Suppressor macrophage treated with lipopolysaccharide for 4 hours (primary cell): ENCODE measurements at regions not wholly inside any gene's neighbourhood (a gene's known extent, or its start where the extent isn't known, plus 50 kb on each side); places are given as distances from the start of the nearest gene placed in this dataset.

Source experiments
- DNase-seq: peaks from one replicate; pipeline ENCODE4 v3.0.0-alpha.2; 2020

GRCh38 chr17:14873996-14874395 lies 391.1 kb downstream of the PMP22 start:
- DNase-seq: no peak

DNA sequence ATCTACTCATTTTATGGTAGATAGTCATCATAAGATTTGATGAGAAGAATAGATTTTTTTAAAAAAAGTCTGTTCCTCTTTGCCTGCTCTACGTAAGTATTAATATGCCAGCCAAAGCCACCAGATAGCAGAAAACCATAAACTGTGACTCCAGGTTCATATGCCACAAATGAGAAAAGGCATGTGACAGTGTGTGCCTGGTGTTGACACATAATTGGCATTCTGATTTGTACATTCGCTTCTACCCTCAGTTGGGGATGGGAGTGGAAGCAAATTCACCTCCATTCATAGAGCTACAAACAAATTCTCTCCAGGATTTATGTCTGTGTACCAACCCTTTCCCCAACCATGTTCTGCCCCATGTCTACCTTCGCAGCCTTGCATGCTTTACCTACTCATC lies 391.6 kb downstream of the PMP22 start:
- no peak for DNase-seq

DNA sequence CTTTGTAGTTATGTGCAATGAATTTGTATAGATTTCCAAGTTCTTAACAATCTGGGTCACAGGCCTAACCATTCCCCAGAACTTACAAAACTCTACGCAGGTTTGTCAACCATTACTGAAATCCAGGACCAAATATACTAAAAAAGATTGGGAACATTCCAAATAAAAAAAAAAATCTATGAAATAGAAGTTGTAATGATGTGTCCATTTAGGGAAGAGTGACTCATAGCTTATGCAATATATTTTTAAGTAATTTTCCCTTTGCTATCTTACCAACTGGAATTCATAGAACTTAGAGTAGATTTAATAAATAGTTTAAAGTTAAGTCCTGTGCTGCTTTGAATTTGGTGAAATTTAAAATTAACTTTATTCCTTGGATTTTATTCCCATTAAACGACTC lies 393.2 kb downstream of the PMP22 start:
- peak; percentile 22 for DNase-seq

DNA sequence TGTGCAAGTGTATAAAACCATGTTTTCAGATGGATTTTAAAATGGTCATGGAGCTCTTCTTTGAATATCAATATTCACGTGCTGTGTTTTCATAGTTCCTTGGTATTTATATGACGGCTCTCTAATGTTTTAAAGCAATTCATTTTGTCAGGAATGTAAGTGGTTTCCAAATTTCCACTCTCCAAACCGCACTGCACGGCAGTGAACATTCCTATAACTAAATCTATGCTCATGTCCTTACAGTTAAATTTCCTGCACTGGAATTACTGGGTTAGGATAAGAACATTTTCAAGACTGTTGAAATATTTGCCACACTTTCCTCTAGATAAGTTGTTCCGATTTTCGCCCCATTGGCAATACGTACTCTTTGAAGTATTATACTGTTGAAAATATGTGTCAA lies 398.9 kb downstream of the PMP22 start:
- DNase-seq: no peak

DNA sequence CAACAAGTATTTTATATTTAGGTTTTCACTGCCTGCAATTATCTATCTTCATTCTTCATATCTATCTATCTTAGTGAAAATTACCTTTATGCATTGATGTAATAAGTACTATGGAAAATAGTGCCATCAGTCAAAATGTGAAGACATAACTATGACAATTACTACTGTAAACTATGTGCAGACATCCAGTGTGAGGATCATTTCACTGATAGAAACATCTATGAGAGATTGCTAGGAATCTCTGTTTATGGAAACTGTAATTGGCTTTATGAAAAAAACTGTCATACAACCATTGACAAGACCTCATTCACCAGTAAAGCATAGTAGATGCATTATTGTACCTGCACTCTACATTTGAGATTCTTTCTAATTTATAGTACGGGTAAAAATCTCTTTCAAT lies 401.0 kb downstream of the PMP22 start:
- no peak for DNase-seq

DNA sequence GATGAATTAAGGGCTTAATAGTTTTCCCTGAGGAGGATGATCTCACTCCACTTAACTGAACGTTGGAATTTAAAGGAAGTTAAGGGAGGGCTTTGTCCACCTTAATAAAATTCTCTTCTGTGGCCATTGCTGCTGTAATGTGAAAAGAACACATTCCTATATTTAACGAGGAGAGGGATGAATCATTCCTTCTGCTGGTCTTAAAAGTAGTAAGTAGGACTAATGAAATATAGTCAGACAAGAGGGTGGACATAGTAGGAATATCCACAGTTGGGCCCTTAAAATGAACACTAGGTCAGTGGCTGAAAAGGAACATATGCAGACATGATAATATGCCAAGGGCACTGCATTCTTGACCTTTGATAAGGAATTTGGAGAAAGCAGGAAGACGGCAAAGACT lies 405.6 kb downstream of the PMP22 start:
- DNase-seq: no peak

- no peak for DNase-seq
Measured at GRCh38 chr17:14856176-14856575, 408.9 kb downstream of the PMP22 start.

GRCh38 chr17:14854691-14855090 lies 410.4 kb downstream of the PMP22 start:
- no peak for DNase-seq

- no peak for DNase-seq
Measured at GRCh38 chr17:14845591-14846281, 419.4 kb downstream of the PMP22 start.

- DNase-seq: no peak
Measured at GRCh38 chr17:14843086-14843795, 421.9 kb downstream of the PMP22 start.

GRCh38 chr17:14840616-14841231 lies 424.4 kb downstream of the PMP22 start:
- DNase-seq: no peak

DNA sequence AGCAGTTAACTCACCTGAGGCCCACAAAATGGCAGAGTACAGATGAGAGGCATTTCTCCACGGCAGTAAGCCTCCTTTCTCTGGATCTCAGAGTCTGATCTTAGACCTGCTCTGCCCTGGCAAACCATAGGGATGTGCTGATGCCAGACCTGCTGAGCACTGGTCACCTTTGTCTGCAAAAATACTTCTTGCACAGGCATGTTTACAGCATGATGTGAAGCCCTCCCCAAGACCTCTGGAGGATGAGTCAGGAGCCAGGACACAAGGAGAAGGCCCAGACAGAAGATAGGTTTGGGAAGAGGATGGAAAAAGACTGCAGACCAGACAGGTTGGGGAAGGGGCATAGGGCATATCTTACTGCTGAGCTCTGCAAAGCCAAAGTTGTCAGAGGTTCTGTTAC lies 426.6 kb downstream of the PMP22 start:
- DNase-seq: no peak

DNA sequence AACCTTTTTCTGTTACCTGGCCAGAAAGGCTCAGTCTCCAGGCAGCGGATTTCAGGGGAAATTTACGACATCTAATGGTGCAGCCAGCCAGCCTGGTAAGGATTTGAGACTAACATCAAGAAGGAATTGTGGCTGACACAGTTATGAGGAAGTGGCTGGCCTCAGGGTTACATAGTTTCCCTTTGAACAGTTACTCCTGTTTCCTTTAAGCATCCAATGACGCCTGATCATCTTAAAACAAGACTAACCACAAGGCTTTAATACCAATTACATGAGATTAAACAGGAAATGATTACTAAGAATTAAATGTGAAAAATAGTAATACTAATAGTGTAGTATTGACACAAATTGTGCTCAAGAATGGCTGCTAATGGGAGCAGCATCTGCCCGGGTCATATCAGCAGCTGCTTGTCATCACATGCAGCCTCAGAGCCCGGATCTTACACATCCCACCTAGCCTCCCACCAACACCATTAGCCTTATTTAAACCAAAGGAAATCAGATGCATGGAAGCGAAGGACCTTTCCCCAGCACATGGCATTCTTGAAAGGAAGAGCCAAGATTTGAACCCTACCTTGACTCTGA lies 431.8 kb downstream of the PMP22 start:
- peak; percentile 40 for DNase-seq

DNA sequence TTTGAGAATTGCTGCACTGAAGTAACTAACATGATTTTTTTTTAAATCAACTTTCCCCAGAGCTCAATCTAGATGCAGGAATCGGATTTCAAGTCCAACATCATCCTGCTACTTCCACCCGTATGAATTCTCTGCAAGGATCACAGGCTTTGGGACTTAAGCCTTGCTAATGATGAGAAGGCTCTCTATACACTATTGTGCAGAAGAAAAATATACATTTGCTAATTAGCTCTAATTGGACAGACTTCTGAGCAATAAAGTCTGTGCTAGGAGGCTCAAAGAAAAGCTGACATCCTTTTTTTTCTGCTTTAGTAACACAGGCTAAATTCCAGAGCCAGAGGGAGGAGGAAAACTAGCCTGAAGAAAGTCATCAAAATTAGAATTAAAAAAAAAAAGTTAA lies 433.6 kb downstream of the PMP22 start:
- no peak for DNase-seq

DNA sequence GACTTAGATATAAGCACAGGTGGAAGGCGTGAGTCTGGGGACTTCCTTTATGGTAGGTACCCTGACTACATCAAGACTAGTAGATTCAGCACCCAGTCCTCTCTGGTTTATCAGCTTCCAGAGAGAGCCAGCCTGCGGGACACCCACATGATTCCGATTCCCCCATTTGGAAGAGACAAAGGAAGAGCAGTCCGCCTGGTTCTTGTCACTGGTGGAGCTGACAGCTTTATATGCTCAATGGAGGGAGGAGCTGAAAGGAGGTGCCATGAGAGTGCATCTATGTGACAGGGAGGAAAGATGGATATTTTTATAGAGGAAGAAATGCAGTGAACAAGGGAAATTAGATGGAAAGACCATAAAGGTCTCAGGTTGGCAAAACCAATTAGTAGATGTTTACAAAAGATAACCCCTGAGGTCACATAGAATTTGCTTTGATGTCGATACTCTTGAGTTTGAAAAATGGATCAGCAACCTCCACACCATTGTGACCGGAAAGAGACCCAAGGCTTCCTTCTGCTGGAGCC lies 437.7 kb downstream of the PMP22 start:
- no peak for DNase-seq

DNA sequence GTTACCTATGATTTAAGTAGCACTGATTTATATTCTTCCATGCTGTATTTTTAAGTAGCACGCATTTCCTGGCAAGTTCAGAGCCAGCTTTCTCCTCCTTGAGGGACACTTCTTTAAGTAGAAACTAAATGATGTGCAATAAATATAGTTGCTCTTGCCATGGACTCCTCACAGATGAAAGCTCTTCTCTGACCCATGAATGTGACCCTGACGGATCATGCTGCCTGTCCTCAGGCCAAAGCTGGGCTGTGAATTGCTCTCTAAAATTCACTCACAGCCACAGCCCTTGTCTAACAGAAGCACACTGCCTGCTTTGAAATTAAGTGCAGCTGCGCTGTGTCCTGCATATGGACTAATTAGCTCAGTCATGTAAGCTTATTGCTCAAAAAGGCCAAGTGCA lies 438.8 kb downstream of the PMP22 start:
- DNase-seq: no peak

- DNase-seq: no peak
Measured at GRCh38 chr17:14818469-14818868, 446.7 kb downstream of the PMP22 start.

GRCh38 chr17:14815079-14815478 lies 450.0 kb downstream of the PMP22 start:
- DNase-seq: no peak

DNA sequence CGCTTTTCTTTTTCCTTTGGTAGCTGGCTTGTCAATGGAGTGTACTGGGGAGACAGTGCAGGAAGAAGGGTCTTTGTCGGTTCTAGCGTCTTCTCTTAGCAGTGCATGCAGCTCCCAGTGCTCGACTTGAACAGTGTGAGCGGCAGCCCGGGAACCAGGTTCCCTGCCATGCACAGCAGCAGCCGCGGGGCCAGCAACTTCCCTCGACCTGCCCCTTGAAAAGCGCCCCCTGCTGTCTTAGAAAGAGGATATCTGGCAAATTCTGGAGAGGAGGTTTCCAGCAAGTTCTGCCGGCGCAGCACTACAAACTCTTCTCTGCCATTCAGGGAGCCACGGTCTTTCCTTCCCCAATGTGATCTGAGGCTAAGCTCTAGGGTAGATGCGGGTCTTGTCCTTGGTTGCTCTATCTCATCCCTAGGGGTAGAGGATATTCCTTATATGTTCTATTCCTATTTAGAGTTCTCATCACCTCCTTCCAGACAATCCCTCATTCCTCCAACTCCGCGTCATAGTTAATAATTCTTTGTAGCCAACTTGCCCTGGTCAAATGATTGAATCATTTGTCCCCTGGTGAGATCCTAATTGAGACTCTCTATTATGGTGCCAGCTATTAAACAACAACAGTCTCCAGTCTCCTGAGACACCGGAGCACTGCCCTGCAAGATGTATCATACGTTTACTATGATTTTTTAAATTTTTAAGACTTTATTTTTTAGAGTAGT lies 451.3 kb downstream of the PMP22 start:
- peak; percentile 62 for DNase-seq

- no peak for DNase-seq
Measured at GRCh38 chr17:14808425-14808824, 456.7 kb downstream of the PMP22 start.

DNA sequence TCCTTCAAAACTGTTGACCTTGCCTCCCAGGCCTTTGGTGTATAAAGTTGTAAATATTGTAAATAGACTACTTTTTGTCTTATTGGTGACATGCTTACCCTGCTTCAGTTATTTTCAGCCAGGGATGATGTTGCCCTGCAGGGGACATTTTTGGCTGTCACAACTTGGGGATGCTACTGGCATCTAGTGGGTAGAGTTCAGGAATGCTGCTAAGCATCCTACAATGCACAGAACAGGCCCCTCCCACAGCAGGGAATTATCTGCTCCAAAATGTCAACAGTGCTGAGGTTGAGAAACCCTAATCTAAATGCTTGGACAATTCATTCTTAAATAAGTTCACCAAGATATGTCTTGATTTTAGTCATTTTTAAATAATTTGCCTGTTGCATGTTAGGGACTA lies 459.8 kb downstream of the PMP22 start:
- DNase-seq: no peak

DNA sequence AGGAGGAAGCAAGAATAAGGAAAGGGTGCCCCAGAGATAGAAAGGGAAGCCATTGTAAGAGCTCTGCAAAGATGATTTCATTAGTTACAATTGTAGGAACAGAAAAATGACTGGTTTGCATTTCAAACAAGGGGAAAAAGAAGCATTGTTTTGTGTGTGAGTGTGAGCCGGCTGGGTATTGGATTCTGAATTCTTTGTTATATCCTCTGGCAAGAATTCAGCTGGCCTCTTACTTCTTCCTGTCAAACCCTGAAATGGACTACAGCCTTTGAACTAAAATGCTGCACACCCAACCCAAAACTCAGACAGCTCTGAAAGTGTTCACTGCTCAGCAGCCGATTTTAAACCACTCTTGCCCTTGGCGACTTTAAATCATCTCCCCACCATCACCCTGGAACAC lies 461.3 kb downstream of the PMP22 start:
- no peak for DNase-seq

DNA sequence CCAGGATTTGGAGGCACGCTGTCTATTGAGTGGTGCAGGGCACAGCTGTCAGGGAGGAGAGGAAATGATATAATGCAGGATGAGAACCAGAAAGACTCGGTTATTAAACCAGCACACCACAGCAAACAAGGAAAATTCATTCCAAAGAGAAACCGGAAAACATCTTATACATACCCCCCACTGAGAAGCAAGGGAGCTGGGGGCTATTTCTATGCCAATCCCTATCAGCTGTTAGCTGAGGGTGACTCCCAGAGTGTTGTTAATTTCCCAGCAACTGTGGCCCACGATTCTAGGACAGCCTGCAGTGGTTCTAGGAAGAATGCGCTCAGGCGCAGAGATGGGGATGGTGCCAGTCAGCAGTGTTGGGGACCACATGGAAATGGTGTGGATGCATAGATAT lies 467.3 kb downstream of the PMP22 start:
- DNase-seq: no peak
